Stimulated activated CD8-positive, alpha-beta memory T cell treated with anti-CD3 and anti-CD28 coated beads, Interleukin-7, amount 100 ng/mL, for 48 hours (primary cell): ENCODE measurements at regions not wholly inside any gene's neighbourhood (a gene's known extent, or its start where the extent isn't known, plus 50 kb on each side); places are given as distances from the start of the nearest gene placed in this dataset.
"Not testable (repeated sequence)": the region's sequence is repeated elsewhere in the genome, so short reads cannot be mapped to it uniquely, and the experiment has no call there.

Experiments used
- DNase-seq, 2 donors: peaks; one replicate each; pipeline ENCODE4 v3.0.0-alpha.2; 2020; ENCODE audit warnings: low read depth in 1 of 2; ENCODE audit errors: extremely low read depth in 1 of 2

DNA sequence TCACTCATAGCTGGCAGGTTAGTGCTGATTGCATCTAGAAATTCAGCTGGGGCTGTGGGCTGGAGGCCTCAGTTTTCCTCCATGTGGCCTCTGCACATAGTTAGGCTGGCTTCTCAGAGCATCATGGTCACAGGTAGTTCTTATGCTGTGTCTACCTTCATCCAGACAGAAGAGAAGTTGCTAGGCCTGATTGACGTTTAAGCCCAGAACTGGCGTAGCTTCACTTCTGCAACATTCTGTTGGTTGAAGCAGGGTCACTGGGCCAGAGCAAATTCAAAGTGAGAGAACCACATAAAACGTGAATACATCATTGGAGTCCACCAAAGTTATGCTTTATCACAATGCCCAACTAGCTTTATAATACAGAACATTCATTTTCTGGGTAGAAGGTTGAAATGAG lies 116.0 kb downstream of the SPP2 start:
- no peak for DNase-seq

DNA sequence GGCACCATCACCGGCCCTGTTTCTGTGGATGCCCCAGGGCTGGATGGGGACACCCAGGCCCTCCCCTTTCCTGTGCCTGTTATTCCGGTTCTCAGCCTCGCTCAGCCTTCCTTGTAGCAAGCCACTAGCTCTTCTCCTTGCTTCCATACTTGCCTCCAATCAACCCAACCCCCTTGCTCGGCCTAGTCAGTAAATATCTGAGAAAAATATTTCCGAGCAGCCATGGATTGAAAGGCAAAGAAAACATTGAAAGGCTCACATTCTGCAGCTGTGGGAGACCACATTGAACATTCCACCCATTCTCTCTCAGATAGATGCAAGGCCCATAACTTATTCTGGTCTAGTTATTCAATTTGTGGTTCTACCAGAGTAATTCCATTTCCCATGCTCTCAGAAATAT lies 114.9 kb downstream of the SPP2 start:
- DNase-seq: no peak

DNA sequence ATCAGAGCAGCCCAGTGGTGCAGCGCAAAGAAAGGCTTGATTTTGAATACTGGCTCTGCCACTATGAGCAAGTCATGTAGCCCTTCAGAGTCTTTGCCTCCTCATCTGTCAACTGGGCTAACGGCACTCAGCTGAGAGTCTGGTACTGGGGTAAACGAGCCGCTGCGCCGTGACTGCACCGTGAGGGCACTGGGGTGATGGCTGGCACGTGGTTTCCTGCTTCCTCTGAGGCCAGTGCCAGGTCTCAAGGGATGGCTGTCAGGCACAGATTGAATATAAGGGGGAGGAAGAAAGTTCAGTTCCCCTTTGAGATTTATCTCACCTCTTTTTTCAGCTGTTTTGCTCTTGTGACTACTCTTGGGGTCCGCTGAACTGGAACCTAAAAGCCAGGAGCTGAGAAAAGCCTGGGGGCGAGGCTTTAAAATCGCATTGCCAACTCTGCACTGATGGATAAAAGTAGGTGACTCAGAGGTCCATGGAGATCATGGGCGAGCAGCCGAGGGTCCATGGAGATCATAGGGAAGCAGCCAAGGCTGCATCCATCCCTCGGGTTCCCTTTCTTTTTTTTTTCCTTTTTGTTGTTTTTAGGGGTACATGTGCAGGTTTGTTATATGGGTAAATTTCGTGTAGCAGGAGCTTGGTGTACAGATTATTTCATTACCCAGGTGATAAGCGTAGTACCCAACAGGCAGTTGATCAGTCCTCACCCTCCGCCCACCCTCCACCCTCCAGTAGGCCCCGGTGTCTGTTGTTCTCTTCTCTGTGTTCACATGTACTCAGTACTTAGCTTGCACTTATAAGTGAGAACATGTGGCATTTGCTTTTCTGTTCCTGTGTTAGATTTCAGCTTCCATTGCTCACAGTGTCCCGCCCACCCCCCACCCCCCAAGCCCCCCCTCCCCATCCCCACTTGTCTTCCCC lies 114.3 kb downstream of the SPP2 start:
- DNase-seq: peak in 1 of 2 donors; percentile 3

DNA sequence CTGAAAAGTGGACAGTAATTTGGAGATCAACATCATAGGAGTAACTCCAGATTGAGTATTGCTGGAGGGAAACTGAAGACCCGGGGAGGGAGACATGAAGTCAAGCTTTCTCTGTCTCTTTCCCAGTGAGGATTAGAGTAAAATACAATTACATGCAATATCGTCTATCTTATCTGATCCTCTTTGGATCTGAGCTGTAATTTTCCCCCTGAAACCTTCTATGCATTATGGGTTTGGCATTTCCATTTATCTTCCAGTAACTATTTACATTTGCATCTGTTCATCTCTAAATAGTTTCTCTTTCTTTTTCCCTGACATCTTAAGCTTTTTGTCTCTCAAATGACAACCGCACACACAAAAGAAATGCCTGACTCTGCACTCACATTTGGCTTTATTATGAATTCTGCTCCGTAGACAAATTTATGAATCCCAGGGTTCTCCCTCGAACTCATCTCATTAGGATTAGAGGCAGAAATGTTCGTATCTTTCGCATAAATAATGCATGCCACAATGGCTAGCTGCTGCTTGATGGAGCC lies 113.1 kb downstream of the SPP2 start:
- DNase-seq: no peak

DNA sequence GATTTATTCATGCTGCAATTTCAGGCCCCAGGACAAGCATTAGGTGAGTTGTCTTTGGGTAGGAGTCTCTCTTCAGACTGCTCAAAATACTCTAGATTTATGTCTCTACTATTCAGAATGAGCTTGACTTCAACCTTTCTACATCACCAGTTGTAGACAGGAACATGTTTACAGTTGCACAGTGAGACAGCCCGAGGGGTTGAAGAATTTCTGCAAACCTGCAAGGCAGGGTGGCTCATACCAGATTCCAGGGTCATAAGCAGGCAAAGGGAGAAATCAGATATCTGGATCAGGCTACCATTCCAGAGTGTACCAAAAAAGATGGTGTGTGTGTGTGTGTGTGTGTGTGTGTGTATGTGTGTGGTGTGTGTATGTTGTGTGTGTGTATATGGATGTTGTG lies 112.4 kb downstream of the SPP2 start:
- no peak for DNase-seq

DNA sequence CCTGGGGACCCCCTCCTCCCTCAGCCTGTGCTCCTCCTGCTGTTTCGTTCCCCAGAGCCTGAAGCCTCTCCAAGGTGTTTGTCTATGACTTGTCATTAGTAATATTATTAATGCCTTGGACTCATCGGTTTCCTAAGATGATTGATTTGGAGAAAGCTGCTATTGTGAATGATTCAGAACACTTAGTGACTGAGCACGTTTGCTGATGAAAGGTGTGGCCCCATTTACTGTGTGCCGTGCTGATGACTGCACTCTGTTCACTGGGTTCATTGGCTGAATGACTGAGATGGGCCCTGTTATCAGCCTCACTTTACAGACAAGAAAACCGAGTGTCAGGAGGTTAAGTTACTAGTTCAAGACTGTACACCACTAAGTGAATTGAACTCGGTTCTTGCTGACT lies 111.4 kb downstream of the SPP2 start:
- DNase-seq: no peak

DNA sequence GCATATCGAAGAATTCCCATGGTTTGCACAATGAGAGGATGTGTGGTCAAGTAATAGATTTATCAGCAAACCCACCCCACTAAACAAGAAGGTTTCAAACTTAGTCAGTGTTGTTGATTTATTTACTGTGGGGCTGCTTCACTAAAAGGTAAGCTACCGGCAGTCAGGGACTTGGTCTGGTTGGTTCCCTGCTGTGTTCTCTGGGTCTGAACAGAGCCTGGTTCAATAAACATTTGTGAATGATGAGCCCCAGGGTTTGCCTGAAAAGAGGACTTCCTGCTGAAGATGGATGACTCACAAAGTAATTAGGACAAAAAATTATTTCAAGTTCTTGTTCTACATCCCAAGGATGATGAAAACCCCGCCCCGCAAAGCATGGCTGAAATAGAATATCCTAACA lies 108.3 kb downstream of the SPP2 start:
- no peak for DNase-seq

DNA sequence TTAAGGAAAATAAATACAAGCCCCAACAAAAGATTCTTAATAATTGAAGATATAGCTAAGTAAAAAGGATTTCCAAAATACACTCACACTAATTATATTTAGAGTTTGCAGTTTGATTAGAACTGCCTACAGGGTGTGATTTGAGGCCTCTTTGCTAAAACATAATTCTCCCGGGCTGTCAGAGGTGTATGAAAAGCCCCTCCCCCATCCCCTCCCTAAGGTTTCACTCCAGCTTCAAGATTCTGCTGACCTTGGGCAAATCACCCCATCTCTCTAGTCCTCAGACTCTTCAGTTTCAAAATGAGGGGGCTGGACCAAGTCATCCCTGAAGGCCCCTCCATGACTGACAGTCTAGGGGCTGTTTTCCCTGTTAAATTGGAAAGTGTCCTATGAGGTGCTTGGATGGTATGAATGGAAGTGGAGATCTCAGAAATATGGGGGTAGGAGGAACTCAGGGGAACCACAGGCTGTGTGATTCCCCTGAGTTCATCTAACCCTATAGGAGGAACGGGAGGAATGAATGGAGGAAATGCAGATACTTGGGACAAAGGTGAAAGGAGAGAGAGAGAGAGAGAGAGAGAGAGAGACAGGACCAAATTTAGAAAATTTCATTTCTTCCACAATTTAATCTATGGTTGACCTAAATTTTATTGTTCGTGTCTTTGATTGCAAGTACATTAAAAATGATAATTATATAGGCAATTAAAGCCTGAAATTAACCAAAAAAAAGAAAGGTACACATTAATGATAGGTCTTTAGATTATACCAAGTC lies 107.5 kb downstream of the SPP2 start:
- no peak for DNase-seq

DNA sequence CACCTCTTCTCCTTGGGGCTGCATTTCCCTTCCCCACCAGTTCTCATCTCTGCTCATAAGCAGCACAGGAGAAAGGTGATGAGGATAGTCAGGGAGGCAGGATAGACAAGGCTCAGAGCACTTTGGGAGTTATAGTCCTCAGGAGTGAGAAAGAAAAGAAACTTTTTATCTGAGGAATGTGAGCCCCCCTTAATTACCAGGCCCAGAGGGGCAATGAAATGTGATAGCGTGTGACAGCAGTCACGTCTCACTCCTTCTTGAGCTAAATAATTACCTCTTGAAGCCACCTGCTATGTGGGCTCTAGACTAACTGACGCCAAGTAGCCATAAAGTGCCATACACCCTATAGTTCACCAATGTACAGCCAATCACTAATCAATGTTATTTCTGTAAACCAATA lies 105.8 kb downstream of the SPP2 start:
- no peak for DNase-seq

DNA sequence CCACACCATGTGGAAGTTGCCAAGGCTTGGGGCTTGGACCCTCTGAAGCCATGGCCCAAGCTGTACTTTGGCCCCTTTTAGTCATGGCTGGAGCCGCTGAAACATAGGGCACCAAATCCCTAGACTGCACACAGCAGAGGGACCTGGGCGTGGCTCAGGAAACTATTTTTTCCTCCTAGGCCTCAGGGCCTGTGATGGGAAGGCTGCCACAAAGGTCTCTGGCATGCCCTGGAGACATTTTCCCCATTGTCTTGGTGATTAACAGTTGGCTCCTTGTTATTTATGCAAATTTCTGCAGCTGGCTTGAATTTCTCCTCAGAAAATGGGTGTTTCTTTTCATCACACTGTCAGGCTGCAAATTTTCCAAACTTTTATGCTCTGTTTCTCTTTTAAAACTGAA lies 102.3 kb downstream of the SPP2 start:
- not testable (repeated sequence) for DNase-seq

DNA sequence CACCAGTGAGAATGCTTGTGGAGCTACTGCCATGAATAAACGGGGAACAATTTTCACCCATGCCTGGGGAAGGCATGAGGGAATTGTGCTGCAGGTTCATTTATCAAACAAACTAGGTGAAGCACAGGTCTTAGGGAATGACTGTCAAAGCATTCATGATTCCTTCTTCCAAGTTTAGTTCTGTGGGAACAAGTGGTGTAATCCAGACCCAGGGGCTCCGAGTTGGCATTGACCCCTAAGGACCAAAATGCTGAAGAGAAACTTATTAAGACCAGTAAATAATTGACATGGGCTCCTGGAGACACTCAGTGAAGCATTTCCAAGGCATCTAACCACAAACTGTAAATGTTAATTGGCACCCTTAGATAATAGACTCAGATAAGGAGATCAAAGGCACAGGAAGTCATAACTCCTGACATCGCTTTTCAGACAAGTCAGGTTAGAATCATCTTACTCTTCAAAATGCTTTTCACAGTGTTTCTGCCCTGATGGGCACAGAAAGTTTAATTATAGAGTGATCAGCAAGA lies 96.9 kb downstream of the SPP2 start:
- no peak for DNase-seq

DNA sequence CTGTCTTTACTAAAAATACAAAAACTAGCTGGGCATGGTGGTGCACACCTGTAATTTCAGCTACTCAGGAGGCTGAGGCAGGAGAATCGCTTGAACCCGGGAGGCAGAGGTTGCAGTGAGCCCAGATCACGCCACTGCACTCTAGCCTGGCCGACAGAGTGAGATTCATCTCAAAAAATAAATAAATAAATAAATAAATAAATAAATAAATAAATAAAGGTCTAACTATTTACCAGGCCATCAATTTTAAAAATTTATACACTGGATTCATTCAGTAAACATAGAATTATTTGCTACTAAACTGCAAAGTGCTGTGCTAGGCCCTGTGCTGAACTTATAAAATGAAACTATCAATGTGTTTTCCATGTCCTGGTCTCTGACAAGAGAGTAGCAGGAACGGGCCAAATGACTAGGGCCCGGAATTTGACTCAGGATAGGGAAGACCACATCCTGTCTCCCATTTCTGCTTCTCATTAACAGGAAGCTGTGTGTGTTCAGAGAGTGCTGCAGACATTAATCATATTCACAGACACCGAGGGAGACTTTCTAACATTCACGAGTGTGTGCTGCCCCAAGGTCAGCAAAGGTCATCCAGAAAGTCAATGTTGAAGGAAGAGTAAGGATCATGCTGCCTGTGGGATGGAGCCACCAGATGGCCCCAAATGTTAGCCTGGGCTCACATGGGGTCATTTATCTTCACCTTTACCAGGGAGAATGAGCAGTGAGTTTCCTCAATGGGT lies 95.8 kb downstream of the SPP2 start:
- DNase-seq: no peak

DNA sequence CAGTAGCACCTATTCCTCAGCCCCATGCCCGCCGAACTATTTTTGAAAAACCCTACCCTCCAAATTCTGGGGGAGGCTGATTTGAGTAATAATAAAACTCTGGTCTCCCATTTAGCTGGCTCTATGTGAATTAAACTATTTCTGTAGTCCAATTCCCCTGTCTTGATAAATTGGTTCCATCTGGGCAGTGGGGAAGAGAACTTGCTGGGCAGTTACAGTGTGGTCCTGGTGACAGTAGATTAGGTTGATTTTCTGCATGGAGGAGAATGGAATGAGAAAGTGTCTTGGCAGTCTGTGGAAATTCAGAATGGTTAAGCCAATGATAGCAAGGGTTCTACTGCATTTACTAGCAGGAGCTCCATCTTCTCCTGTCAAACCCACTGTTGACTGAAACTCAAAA lies 95.0 kb downstream of the SPP2 start:
- no peak for DNase-seq

DNA sequence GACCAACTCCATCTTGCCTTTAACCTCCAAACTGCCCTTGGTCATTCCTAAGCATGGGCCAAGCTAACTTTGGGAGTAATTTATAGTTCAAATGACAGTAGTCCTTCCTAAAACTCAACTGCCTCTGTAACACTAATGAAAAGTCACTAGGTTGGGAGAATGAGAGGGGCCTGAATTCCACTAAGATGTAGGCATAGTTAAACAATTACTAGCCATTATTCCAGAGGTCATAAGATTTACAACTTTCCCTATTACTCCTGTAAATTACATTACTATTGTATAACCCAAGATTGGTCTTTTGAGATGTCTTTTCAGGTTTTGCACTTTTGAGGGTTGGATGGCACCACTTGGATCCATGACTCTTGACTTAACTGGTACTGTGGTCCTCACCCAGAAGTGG lies 94.6 kb downstream of the SPP2 start:
- DNase-seq: no peak

DNA sequence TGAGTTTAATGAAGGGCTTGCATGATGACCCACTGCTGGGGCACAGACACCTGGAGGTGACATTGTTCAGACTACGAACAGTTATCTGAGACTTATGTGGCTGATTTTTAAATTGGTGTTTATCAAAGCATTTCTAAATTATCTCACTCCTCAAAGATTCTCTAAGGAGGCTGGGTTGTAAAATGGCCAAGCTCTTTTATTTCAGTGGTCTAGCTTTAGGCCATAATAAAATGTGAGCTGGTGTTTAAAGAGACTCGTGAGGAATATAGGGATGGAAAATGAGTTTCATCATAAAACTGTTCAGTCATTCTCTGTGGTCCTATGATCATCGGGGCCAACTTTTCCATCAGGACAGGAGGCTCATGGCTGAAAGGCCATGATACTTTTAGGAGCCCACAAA lies 93.4 kb downstream of the SPP2 start:
- DNase-seq: no peak

DNA sequence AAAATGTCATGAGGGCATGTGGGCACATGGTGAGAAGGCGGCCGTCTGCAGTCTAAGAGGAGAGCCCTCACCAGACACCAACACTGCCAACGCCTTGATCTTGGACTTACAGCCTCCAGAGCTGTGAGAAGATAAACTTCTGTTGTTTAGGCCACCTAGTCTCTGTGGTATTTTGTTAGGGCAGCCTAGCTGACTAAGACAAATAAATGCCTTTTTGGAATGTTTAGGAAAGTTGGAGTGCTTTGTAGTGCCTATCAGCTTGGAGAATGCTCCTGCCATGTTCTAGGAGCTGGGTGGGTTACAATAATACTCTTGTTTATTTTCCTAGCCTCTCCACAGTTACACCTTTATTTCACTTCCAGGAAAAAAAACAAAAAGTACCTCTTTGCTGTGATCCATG lies 92.0 kb downstream of the SPP2 start:
- no peak for DNase-seq

DNA sequence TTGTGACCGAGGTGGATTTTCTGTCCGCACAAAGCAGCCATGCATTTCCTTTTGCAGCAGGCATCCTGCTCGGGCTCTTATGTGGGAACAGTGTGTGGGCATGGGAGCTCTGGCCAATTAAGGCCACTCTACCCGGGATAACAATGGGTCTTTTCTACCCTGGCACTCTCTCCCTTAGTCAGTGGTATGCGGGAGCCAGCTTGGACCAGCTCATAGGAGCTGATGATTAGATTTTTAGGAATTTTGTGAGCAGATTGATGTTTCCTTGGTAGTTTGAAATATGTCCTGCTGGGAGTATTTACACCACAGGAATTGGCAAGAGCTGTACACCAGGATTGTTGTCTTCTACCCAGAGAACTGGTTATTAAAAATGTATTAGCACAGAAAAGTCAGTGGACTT lies 89.3 kb downstream of the SPP2 start:
- DNase-seq: no peak

DNA sequence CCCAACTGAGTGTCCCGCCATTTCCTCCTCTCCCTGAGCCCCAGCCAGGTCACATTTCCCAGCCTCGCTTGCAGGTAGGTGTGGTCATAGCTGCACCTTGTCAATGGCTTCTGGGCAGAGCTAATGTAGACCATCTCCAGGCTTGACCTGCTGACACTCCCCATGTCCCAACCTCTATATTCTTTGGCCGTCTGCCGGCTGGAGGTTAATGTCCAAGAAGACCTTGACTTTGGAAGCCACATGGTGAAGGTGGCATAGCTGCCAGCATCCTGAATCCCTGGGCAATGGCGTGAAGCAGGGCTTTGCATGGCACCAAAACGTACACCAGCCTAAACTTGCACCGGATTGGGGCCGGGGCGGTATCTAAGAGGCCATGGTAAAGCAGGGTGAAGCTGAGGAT lies 88.3 kb downstream of the SPP2 start:
- no peak for DNase-seq

DNA sequence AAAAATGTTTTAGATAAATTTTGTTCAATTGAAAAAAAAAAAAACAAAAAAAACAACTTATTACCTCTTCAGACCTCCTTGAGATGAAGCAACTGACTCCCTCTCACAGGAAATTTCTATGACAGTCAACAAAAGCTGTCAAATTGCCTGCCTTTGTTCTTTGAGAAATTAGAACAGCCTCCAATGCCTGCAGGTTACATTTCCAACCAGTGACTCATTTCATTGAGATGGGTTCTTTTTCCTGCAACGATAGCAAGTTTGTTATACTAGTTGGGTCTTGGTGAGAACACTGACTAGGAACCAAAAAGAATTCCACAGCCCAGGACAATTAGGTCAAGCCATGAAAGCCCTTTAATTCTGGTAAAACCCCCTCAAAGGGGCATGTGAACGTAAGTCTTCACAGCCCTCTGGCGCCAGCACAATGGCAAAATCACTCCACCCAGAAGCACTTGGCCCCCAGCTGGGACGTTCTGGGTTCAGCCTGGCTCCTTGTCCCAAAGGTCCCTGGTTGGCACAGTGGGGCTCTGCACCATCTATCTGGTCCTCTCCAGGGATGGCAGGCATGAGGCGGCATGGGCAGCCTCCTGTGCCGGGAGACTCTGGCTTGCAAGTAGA lies 87.0 kb downstream of the SPP2 start:
- DNase-seq: no peak

DNA sequence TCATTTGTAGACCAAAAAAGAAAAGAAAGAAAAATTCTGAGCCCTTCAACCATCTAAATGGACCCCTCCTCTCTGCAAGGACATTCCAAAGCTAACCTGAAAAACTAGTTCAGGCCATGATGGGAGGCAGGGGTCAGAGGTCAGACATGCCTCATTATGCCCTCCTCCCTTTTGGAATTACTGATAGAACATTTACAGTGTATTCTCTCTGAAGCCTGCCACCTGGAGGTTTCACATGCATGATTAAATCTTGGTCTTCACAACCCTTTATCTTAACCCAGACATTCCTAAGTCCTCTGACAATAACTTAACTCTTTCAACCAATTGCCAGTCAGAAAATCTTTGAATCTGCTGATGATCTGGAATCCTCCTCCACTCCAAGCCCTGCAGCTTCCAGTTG lies 86.0 kb downstream of the SPP2 start:
- DNase-seq: no peak
